Fibroblast of mammary gland (primary cell): ENCODE measurements at regions not wholly inside any gene's neighbourhood (a gene's known extent, or its start where the extent isn't known, plus 50 kb on each side); places are given as distances from the start of the nearest gene placed in this dataset.

Experiments
- DNase-seq: peaks from one replicate; pipeline ENCODE4 v3.0.0-alpha.2; 2010; ENCODE audit warnings: low read depth
- H3K4me3 ChIP-seq: 2 replicates; pipeline ENCODE4 v1.5.1; 2011; ENCODE audit warnings: low read depth, mild to moderate bottlenecking, low read length, moderate library complexity; ENCODE audit not compliant: control insufficient read depth
- CTCF ChIP-seq: conservative IDR thresholded peaks from 2 replicates; pipeline ENCODE4 v1.5.1; 2011; ENCODE audit warnings: low read depth, low read length, inconsistent platforms; ENCODE audit not compliant: control insufficient read depth, insufficient read depth

- DNase-seq: no peak
- no peak for TF ChIP-seq CTCF
- H3K4me3 ChIP-seq: no peak overlapping the region
Measured at GRCh38 chr12:107347261-107347660, 253.9 kb upstream of the CRY1 start.

GRCh38 chr12:107349008-107349747 is 255.8 kb upstream of the CRY1 start:
- TF ChIP-seq CTCF: no peak
- no peak overlapping the region for H3K4me3 ChIP-seq
- peak; percentile 84 for DNase-seq

GRCh38 chr12:107349839-107350238 is 256.5 kb upstream of the CRY1 start:
- no peak for TF ChIP-seq CTCF
- no peak for DNase-seq
- no peak overlapping the region for H3K4me3 ChIP-seq

GRCh38 chr12:107351109-107351508 is 257.8 kb upstream of the CRY1 start:
- no peak overlapping the region for H3K4me3 ChIP-seq
- TF ChIP-seq CTCF: no peak
- DNase-seq: no peak

- DNase-seq: no peak
- TF ChIP-seq CTCF: no peak
- H3K4me3 ChIP-seq: no peak overlapping the region
Measured at GRCh38 chr12:107351713-107352112, 258.4 kb upstream of the CRY1 start.

- no peak overlapping the region for H3K4me3 ChIP-seq
- no peak for DNase-seq
- no peak for TF ChIP-seq CTCF
Measured at GRCh38 chr12:107352347-107353081, 259.2 kb upstream of the CRY1 start.
